Stimulated activated naive CD4-positive, alpha-beta T cell treated with Interleukin-2 at 50 U/mL for 16 hours (primary cell): ENCODE measurements at regions not wholly inside any gene's neighbourhood (a gene's known extent, or its start where the extent isn't known, plus 50 kb on each side); places are given as distances from the start of the nearest gene placed in this dataset.

Experiments used
- DNase-seq: peaks from one replicate; lab custom pipeline; 2025; lab: John Stamatoyannopoulos, UW

DNA sequence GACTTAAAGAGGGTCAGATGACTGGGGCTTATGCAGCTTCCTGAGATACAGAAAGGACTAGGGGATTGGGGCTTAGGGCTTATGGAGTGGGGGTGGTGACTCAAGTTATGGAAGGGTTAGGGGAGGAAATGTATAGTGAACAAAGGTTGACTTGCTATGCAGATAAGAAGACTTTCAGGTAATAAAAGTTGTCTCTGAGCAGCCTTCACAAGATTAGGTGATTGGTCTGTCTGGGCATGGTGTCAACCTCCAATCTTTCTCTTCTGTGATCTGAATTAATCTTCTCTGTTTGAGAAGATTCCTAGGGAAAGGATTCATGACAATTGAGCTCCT, 436.5 kb downstream of the SIPA1L2 start:
- DNase-seq: no peak

DNA sequence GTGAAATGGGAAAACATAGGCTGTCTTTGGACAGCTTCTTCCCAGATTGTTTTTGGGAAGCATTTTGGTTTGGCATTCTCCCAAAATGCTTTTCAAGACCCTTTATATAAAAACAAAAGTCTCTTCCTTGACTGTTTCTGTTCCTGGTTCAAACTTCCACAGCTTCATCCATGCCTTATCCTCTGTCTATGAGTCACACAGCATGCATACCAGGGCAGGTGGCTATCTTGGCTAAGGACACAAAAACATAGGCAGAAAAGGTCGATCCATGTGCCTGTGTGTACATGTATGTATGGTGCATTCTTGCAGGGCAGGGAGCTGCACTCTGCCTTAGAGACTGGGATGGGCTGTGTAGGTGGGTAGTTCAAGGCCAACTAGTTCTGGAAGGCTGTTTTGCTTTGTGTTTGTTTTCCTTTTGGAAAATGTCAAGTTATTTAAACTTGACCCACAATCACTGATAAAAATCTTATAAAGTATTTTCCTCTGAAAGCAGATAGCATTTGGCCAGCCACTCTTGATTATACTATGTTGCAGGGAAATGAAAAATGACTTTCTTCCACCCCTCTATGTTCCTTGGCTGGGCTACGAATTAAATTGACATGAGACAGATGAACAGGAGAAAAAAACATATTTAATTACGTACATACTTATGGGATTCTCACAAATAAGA, 437.0 kb downstream of the SIPA1L2 start:
- no peak for DNase-seq

DNA sequence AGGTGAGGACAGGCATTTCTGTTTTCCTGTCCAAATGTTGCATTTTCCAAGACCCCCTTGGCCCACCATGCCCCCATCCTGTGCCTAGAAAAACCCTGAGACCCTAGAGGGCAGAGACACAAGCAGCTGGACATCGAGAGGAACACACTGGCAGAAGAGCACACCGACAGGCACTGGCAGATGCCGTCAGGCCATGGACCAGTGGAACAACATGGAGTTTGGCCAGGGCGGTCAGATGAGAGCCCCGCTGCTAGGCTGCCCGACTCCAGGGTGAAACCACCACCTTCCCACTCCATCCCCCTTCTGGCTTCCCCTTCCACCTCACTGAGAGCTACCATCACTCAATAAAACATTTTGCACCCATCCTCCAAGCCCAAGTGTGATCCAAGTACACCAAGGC, 438.4 kb downstream of the SIPA1L2 start:
- no peak for DNase-seq

DNA sequence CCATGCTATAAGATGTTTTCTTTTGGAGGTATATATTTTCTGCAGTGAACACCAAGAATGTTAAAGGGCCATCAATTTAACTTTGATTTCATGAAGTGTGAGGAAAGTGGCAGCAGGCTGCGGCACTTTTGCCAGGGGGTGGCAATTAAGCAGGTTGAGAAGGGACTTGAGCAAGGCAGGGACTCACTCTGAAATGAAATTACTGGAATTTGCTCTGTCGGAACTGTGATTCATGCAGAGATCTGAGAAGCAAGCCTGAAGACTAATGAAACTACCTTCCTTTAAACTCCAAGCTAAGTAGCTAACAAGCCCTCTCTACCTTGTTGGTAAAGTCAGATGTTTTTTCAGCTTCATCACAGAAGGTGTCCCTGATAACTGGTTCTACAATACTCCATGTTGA, 441.6 kb downstream of the SIPA1L2 start:
- DNase-seq: no peak

DNA sequence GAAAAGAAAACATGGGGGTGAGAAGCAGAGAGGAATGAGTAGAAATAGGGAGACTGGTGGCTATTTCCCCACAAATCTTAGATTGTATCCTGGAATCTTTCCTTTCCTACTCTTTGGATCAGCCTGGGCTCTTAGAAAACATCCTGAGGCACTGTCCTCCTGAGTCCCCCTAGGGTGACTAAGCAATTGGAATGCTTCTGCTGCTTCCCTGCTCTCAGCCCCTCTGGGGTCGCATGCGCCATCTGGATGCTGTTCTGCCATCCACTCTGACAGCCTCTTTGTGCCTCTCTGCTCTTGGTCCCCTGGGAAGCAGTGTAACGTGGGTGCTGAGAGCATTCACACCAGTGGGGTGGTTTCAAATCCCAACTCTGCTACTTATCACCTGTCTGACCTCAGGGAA, 443.0 kb downstream of the SIPA1L2 start:
- DNase-seq: no peak

DNA sequence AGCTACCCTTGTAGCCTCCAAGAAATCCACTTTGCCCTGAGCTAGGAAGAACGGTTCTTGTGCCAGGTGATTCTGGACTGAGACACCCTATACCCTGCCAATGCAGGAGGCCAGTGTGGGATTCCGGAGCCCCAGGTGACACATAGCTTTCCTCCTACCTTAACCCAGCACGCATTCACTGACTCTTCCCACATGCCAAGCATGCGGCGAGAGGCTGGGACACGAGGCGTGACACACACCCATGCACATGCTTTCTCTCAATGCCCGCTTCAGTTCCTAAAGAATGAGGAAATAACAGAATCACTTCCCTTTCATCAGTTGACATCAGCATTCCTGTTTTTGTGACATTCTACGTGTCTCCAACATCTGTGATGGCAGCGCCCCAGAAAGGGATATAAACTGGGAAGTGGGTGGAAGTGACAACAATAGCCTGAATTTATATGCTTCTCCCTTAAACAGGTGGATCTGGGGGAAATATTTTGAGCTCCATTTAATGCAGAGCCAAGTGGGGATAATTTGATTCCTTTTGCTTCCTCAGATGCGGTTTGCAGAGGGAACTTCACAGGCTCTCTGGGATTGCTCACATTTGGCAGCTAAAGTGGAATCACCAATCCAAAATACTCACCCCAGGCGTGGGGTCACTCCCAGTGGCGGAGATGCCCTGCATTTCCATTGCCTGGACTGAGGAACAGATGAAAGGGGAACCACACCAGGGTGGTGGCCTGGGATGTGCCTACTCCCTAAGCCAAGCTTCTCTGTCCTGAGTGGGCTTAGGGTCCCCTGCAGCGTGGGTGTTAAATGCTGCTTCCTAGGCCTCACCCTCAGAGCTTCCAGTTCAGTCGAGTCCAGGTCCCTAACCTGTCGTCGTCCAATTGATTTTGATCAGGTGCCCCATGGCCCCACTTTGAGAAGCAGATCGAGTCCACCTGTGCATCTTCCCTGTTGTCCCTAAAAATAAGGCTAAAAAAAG, 445.1 kb downstream of the SIPA1L2 start:
- no peak for DNase-seq

DNA sequence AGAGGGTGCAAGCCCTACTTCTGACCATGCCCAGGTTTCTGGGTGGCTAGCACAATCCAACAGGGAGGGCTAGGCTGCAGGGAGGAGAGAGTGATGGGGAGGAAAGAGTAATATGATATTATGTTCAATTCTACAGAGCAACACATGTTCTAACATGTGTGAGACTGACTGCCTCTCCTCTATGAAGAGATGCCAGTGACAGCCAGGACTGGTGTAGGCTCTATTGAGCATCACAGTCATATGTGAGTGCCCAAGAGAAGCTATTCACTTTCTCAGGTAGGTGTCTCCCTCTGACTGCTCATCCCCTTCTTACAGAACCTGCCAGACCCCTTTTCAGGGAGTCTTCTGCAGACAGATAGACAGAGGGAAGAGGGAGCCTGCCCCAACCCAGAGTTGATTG, 446.1 kb downstream of the SIPA1L2 start:
- DNase-seq: no peak

DNA sequence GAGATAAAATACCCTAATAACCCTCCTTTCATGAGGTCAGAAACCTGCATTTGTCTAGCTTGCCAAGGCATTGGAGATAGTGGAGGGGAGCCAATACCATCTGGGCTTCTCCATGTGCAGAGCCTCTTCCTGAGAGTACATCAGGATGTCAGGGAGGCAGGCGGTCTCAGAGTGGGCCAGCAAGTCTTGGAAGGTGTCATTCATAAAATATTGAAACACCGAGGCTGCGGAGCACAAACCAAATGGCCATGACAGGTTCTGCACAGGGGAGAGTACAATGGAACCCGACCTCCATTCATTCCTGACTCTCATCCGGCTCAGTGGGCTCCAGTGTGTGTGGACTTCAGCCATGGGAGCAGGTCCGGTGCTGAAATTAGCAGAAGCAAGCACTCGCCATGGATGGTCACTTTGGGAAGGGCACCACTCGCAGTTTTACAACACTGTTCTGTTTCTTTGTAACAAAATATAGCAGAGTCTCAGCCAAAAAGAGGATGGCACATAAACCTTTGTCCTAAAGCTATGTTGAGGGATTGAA, 446.6 kb downstream of the SIPA1L2 start:
- DNase-seq: no peak

DNA sequence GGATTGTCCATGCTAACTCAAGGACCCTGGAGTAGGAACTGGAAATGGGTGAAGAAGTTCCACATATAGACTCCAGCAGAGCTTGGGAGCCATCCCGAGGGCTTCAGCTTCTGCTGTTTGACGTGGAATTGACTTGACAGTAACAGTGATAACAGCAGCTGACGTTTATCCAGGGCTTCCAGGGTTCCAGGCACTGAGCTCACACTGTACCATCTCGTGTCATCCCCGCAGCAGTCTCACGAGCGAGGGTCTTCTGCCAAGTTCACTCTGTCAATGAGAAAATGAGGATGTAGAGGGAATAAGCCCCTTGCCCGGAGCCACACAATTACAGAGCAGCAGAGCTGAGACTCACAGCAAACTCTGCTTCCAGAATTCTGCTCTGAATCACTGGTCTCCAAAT, 447.7 kb downstream of the SIPA1L2 start:
- no peak for DNase-seq

DNA sequence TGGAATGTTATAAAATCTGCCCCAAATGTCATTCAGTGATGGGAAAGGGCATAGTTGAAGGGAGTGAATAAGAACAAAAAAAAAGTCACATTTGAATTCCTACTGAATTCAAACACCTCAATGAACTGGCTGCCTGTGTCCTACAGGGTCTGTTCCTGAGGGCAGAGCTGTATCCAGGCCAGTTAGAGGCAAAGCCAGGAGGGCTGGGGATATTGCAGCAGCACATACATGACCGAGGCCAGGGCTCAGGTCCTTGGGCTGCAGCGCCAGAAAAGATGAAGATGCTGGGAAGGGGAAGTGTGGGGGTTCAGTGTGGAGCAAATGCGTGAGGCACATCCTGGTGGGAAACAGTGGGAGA, 449.2 kb downstream of the SIPA1L2 start:
- DNase-seq: no peak

DNA sequence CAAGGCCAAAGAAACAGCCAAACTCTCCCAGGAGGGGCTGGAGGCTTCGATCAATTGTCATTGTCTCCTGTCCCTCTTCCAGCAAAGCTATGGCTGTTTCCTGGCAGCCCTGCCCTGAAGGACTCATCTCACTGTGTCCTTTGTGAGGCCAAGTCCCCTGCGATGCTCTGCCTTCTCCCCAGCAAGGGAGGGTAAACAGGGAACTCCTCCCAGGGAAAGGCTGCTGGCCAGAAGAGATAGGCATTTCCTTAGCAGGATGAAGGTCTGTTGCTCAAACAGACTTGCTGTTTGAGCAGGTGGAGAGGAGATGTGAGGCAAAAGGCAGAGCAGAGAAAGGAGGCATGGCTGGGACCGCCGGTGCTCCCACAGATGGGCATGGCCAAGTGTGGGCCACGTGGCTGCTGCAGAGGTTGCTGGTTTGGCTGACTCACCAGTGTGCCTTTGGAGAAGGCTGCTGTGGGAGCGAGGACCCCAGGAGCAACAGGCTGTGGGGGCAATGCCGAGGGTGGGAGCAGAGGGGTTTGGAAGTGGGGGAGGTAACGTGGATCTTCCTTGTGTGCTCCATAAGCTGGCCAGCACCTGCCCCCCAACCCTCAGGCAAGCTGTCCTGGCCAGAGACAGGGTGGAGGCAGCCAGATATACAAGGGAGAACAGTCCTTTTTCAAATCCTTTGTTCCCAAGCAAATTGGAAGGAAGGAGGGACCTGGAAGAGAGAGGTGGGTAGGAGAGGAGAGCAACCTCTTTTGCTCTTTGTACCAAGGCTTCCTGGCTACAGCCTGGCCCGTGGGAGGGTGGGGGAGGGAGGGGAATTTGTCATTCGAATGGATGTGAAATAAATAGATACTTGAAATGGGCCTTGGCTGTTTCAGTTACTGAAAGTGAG, 449.8 kb downstream of the SIPA1L2 start:
- no peak for DNase-seq

DNA sequence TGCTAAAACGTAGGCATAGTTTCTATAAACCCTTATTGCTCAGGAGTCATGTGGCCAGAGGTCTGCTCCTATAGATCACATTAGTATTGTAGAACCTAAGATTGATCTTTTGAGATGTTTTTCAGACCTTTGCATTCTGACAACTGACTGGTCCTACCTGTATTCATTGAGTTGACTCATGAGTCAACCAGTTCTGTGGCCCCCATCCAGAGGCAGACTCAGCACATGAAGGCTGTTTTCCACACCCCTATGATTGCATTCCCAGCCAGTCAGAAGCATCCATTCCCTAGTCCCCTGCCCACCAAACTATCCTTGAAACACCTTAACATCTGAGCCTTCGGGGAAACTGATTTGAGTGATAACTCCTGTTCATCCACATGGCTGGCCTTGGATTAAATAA, 451.7 kb downstream of the SIPA1L2 start:
- DNase-seq: no peak

DNA sequence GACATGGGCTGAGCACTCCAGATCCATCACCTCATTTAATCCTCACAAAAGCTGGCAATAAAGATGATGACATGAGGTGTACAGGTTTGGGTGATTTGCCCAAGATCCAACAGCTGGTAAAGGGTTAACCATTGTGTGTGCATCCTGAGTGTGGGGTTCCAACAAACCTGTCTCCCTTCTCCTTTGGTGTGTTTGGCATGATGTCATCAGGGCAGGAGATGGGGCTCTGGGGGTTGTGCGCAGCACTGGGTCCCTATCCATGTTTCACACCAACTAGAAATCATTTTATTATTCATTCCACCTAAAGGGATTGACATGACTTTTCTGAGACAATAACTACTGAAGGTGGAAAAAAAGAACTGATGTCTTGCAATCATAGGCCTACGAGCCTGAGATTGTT, 452.5 kb downstream of the SIPA1L2 start:
- no peak for DNase-seq

DNA sequence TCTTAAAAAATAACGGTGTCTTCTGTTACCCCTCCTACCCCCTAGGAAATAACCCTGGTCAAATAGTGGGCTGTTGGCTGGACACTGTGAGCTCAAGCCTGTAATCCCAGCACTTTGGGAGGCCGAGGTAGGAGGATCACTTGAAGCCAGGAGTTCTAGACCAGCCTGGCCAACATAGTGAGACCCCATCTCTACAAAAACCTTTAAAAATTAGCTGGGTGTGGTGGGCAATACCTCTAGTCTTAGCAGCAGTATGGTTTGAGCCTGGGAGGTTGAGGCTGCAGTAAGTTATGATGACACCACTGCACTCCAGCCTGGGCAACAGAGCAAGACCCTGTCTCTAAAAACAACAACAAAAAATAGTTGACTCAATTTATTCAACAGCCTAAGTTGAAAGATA, 453.7 kb downstream of the SIPA1L2 start:
- no peak for DNase-seq

DNA sequence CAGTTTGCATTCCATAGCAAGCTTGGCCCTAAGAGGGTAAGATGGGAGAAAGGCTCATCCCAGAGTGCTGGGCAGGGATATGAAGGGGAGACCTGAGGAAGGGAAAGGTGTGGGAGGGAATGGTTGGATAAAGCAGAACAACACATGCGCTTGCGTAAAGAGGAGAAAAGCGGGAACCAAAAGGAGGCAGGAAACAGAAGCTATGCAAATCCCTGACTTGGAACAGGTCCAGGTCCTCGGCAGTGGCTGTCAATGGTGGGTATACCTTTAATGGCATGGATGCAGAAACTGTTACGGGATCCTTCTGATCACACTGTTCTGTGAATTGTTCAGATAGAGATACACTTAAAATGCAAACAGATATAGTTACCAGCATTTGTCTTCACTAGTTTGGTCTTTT, 455.6 kb downstream of the SIPA1L2 start:
- DNase-seq: no peak

DNA sequence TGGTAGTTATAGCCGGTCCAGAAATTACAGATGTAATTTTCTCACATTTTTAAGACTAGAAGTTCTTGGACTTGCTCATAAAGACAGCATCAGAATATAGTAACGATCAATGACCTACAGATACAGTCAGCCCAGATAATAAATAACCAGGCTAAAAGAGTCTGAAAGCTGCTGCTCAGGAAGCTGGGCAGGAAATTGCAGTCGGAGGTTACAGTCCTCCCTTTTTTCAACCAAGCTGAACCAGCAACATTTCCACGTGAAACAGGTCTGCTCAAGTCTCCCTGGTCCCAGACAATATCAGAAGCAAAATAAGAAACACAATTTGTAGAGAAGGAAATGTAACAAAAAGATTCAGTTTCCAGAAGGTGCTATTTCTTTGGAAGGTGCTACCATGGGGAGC, 457.4 kb downstream of the SIPA1L2 start:
- no peak for DNase-seq

DNA sequence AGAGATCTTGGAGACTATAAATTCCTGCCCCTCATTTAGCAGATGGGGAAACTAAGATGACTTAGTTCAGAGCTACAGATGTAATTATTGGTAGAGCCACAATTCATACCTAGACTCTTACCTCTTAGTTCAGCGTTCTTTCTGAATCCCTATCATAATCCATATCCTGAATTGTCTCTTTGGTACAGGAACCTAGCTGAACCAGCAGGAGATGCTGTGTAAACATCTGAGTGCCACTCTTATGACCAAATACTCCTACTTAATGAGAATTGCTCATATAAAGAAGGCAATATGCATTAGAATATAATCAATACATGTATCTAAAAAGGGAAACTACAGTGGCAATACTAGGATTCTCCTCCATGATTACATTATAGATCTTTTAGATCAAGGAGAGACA, 459.0 kb downstream of the SIPA1L2 start:
- no peak for DNase-seq

DNA sequence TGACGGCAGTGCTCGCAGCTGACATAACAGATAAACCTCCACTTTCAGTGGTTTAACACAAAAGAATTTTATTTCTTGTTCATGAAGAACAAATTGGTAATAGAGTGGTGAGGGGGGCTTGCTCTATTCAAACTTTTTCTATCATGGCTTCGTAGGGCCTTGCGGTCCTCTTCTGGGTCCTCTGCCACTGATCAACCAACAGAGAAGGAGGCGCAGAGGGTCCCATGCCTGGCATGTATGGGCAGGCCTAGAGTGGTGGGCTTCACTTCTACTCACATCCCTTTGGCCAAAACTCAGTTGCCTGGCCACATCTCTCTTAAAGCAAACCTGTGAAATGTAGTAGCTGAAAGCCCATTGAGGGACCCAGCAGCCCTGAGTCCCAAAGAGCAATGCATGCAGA, 460.5 kb downstream of the SIPA1L2 start:
- DNase-seq: no peak

DNA sequence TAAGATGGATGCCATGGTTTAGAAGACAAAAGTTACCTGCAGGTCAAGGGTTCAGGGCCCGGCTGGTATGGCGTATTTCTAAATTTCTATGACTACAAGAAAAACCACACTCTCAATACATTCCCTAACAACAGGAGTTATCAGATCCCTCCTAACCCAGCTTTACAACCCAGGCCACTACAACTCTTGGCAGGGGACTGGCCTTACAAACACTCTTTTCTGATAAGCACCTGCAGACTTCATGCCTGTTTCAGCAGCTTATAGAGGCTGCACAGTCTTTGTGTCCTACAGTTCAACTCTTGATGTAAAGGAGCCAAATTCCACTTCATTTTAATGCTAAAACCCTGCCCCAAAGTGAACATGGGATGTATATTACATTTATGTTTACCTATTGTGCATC, 461.4 kb downstream of the SIPA1L2 start:
- DNase-seq: no peak

DNA sequence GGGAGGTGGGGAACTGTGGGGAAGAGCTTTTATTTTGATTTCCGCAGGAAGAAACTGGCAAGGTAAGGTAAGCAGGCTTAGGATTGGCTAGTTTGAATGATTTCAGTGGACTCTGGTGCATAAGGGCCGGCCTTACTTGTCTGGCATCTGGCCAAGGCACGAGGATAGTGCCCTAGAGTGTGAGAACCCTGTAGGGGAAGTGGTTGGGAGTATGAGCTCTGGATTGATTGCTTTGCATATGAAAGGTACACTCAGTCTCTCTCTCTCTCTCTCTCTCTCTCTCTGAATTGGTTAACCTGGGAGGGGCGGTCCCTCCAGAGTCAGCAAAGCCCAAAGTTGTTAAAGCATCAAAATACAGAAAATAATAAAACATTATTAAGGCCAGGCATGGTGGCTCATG, 463.0 kb downstream of the SIPA1L2 start:
- DNase-seq: no peak

DNA sequence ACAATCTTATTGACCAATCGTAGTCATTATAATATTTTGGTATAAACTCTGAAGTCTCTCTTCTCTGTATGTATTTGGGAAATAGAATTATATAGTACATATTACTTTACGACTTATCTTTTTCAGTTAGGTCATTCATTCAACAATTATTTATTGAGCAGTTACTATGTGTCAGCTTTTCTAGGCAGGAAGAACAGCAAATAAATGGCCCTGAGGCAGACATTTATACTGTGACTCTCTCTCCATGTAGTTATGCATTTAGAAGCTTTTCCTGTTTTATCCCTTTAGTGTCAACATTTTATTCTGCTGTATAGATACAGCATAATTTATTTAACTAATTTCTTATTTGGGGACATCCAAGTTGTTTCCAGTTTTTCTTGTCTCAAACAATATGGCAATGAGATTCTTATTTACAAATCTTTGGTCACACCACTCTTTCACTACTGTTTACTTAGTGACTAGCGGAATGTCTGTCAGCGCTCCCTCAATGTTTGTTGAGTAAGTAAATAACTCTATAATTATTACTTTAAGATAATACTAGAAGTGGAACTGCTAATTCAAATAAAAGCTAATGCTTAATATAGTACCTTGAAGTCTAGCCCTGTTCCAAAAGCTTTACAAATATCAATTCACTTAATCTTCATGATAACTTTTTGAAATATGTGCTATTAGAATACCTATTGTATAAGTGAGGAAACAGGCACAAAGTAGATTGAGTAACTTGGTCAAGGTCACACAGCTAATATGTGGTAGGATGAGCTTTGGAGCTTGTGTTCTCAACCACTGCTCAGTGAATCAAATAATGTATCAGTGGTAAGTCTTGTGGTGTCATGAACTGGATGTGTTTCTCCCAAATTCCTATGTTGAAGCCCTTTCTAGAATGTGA, 465.6 kb downstream of the SIPA1L2 start:
- no peak for DNase-seq
